HG02642 (cell line): ENCODE measurements at regions not wholly inside any gene's neighbourhood (a gene's known extent, or its start where the extent isn't known, plus 50 kb on each side); places are given as distances from the start of the nearest gene placed in this dataset.

Experiments used
- ATAC-seq: cut with Tn5 transposase; IDR thresholded peaks from one replicate; pipeline ENCODE4 v1.9.1; 2021; ENCODE audit warnings: mild to moderate bottlenecking; ENCODE audit not compliant: unreplicated experiment, poor library complexity

- ATAC-seq, result no peak
Observed at GRCh38 chr7:136339464-136339863, 362.3 kb upstream of the MTPN start.

- ATAC-seq, result no peak
Observed at GRCh38 chr7:136336932-136337331, 359.8 kb upstream of the MTPN start.

GRCh38 chr7:136333636-136334035 is 356.5 kb upstream of the MTPN start:
- no peak for ATAC-seq

DNA sequence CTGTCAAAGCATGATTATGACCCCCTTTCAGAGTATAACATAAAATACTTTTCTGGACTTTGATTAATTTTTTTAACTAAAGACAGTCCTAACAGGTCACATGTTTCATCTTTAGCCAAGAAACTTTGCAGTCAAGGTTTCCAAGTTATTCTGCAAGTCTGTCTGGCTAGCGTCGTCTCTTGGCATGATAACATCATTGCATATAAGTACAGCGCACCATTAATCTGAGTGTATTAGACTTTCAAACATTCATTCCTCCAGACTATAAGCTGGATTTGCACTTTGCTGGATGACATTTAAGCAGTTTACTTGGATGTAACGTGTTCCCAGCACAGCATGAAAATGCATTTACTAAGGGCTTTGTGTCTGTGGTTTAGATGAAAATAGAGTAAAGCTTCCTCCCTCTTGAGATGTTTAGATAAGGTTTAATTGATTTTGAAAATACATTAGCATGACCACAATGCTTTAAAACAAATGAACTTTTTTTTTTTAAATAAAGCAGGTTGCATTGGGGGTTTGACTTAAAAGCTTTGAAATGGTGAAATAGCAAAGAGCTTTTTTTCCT is 349.0 kb upstream of the MTPN start:
- ATAC-seq, result no peak

DNA sequence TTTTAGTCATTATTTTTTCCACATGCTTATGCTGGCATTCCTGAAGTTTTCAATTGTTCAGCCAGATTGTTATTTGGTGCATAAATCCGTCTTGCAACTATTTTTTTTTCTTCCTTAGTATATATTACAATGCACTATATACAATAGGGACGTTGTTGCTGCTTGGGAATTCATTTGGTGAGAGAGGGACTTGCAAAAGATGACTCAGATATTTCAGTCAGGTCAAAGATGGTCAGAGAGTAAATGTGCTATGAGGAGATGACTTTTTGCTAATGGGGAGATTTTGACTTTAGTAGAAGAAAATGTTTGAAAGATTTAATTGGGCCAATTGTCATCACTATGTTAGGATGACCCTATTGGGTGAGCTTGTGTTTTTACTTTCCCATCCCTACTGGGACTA is 348.4 kb upstream of the MTPN start:
- ATAC-seq, result no peak

DNA sequence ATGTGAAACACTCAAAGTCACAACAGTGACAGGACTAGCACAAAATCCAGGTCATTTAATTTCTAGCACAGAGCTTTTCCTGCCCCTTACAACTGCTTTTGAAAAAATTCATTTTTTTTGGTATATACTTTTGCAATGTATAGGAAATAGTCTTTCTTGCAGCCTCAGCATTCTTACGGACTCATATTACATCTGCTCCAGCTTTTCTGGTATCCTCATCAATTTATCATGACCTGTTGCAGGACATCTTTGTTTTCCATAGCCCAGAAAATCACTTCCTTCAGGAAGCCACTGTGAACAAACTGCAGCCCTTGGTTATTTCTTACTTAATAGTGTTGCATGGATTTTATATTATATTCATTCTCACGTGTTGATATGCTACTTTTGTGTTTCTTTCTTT is 347.9 kb upstream of the MTPN start:
- no peak for ATAC-seq

DNA sequence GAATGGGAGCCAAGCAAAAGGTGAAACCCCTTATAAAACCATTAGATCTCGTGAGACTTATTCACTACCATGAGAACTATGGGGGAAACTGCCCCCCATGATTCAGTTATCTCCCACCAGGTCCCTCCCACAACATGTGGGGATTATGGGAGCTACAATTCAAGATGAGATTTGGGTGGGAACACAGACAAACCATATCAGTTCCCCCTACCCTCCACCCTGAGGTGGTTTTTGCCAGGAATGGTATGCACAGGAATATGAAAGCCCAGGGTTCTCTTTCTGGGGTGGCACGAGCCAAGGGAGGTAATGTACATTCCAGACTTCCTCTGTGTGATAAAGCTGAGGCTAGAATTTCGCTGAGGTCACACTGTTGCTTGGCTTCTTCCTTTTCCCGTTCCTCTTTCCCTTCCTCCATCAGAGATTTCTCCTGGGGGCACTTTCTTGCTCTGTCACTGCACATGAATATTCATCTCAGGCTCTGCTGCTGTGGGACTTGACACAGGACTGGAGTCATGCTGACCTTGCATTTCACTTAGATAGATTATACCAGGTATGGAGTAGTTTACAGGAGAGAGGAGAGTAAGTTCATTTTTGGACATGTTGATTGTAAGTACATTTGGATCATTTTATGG is 347.0 kb upstream of the MTPN start:
- no peak for ATAC-seq

- ATAC-seq, result peak; percentile 75
Observed at GRCh38 chr7:136312592-136312991, 335.4 kb upstream of the MTPN start.

DNA sequence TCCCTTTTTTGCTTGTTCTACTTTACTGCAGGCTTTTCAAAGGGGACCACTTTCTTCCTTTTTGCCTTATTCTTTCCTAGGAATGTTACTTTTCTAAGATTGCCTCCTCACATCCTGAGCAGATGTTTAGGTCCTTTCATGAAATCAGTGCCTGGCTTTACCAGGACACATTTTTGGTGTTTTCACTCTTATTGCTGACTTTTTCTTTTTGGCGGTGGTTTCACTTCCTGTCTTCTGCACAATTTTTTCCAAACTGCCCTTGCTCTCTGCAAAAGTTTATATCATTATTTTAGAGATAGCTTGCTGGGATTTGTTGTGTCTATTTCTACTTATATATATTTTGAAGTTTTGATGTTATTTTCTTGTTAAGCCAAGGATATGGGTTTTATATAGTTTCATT is 332.2 kb upstream of the MTPN start:
- ATAC-seq, result no peak

- ATAC-seq, result no peak
Observed at GRCh38 chr7:136308230-136308629, 331.1 kb upstream of the MTPN start.

DNA sequence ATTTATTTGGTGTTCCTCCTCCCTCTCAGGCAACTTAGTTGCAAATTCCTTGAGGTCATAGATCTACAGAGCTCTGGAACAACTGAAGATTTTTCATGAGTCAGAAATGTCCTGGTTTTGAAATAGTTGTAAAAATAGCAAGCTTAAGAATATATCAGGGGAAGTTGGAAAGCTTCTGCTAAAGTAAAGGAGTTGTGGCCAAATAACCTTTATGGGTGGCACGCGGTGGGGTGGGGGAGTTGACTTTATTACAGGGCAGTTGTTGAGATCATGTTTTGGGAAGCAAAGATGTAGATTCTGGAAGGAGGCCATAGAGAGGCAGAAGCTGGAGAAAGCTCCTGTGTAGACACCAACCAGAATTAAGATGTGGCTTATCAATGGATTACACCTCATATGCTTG is 326.0 kb upstream of the MTPN start:
- ATAC-seq, result no peak

GRCh38 chr7:136302049-136302448 is 324.9 kb upstream of the MTPN start:
- no peak for ATAC-seq

DNA sequence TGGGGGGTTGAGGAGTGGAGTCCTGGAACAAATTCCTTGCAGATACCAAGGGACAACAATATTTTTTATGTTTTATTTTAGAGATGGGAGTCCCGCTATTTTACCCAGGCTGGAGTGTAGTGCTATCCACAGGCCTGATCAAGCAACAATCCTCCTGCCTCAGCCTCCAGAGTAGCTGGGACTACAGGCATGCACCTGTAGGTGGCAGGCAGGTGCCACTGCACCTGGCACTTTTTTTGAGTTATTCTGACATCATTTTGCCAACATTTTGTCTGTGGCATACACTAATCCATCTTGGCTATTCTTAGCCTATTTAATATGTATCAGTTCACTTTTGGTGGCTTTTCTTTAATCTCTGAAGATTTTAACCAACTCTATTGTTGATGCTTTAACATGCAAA is 317.8 kb upstream of the MTPN start:
- ATAC-seq, result no peak

DNA sequence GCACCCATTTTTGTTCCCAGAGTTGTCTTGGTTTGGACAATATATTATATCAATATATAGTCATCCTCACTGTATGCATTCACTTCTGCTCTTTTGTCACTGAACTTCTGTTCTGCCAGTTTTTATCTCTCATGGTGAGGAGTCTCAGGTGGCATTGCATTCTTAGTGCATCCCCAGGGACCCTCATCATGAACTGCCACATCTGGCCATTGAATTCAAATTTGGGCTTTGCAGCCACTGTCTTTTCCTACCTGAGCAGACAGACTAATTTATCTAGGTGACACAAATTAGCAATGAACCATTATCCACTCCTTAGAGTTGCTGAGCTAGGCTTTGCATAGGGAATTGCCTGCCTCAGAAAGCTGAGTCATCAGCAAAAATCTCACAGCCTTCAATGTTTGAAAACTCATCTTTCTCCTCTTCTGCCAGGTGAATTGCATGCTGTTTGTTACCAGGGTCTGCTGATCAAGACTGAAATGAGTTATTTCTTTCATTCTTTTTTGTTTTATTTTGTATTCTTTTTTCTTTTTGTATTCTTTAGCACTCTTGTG is 316.8 kb upstream of the MTPN start:
- no peak for ATAC-seq

DNA sequence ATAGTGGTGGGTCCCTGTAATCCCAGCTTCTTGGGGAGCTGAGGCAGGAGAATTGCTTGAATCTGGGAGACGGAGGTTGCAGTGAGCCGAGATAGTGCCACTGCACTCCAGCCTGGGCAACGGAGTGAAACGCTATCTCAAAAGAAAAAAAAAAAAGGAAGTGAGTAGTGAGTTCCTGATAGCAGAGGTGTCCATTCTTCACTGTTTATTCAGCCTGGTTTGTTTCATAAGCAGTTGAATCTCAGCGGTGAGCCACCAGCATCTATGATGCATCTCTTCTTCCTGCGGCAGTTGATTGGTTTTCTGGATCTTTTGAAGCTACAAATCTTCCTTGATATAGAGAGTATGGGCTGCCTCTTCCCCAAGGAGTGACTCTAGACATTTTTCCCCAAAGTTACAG is 316.1 kb upstream of the MTPN start:
- peak; percentile 95 for ATAC-seq

DNA sequence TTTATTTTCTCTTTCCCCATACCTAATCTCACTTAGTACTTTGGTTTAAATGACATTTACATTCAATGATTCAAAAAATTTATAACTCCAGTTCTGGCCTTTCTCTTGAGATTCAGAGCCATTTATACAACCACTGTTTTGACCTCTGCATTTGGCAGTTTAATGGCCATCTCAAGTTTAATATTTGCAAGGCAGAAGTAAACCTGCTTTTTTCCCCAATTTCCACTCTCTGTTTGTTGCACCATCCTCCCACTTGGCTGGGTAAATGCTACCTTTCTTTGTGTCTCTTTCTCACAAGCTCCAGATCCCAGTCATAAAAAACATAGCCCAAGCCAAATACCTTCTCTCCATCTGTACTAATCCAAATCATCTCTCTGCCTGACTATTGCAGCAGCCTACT is 315.2 kb upstream of the MTPN start:
- no peak for ATAC-seq

DNA sequence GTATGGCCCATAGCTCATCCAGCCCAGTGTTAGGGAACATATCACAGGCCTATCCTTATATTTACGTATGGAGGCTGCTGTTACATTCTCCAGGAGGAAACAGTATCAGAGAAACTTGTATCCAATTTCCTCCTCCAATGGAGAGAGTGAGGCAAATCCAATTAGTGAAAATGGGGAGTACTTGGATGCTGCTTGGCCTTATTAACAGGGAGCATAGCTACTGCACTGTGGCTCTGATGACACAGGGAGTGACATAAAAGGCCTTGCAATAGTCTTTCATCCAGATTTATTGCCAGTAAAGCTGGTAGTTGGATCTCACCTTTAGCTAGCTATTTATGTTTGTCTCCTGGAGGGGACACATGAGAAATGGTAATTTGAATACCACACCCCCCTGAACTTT is 313.2 kb upstream of the MTPN start:
- ATAC-seq, result no peak

DNA sequence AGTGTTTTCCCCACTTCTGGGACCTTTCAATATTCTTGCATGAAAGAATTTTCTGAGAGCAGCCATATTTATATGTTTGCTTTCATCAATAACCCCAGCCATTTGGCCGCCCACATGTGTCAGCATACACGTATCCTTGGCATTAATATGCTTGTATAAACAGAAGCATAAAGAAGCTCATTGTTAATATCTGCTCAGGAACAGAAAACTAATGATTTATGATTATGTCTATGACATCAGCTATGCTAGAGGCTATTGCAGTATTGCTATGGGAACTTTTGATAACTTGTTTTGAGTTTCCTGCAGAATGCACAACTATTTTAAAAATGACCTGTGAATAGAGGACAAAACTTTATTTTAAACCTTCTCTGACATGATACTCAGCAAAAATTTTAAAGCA is 300.9 kb upstream of the MTPN start:
- ATAC-seq, result no peak

DNA sequence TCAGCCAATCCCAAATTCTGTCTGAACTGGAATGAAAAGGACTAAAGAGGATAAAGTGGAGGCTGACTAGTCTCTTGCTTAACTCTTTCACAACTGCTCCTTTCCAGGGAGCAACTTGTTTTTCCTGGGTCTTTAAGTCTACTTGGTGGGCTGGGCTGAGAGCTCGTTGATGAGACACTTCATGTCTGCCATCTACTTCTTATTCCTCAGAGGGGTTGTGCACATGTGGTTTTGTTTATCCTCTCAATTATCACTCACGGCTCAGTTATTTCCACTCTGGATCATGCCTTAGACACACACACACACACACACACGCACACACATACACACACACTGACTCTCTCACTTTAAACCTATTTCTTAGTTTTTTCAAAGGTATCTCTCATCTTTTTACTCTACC is 298.6 kb upstream of the MTPN start:
- no peak for ATAC-seq

DNA sequence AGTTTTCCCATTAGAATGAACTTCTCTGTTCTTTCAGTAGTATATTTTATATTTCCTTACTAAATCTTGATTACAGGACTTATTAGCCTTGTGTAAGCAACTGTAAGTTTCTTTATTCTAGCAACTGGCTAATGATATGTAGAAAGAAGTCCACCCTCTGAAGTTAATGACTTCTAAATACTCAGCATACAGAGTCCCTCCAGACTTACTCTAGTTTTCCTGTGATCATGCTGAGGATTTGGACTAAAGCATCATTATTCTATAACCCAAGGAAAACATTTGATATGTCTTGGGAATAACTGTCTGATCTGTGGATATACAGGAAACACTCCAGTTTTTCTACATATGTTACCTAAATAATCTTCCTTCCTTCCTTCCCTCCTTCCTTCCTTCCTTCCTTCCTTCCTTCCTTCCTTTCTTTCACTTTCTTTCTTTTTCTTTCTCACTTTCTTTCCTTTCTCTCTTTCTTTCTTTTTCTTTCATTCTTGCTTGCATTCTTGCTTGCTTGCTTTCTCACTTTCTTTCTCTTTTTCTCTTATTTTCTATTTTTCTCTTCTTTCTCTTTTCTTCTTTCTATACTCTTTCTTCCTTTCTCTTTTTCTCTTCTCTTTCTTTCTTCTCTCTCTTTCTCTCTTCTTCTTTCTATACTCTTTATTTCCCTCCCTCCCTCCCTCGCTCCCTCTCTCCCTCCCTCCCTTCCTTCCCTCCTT is 297.6 kb upstream of the MTPN start:
- ATAC-seq, result no peak

DNA sequence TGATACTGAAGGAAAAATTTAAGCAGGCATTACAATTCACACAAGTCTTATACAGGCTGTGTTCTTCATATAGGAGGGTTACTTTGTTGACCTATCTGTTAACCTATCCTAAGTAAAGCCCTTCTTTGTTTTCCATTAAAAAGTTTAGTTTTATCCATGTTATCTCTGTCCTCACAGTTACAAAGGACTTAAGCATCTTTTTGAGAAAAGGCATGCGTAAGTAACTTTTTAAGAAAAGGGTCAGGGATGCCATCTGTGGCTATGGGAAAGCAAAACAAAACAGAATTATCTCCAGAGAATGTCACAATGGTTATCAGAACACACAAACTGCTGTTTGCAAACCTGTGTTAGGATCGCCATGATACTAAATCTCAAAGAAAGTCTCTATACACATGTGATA is 295.8 kb upstream of the MTPN start:
- no peak for ATAC-seq

- no peak for ATAC-seq
Observed at GRCh38 chr7:136267822-136268221, 290.7 kb upstream of the MTPN start.
